Mammary epithelial cell (primary cell): ENCODE measurements at regions not wholly inside any gene's neighbourhood (a gene's known extent, or its start where the extent isn't known, plus 50 kb on each side); places are given as distances from the start of the nearest gene placed in this dataset.

ENCODE experiments used
- EZH2 ChIP-seq: IDR thresholded peaks from 2 replicates; pipeline ENCODE4 v1.6.1; 2012; ENCODE audit warnings: low read length, inconsistent platforms, borderline replicate concordance
- TF ChIP-seq, protein P1 (sequence below), 2 donors: IDR thresholded peaks in 1 of 2; conservative IDR thresholded peaks in 1 of 2; 2 replicates each; pipeline ENCODE4 v1.5.1; 2011 to 2012; ENCODE audit warnings: inconsistent platforms in 2 of 2, low read length in 2 of 2, mild to moderate bottlenecking in 2 of 2, control low read depth in 1 of 2, low read depth in 1 of 2; ENCODE audit not compliant: insufficient read depth in 1 of 2; ENCODE audit errors: extremely low read depth in 1 of 2

DNA sequence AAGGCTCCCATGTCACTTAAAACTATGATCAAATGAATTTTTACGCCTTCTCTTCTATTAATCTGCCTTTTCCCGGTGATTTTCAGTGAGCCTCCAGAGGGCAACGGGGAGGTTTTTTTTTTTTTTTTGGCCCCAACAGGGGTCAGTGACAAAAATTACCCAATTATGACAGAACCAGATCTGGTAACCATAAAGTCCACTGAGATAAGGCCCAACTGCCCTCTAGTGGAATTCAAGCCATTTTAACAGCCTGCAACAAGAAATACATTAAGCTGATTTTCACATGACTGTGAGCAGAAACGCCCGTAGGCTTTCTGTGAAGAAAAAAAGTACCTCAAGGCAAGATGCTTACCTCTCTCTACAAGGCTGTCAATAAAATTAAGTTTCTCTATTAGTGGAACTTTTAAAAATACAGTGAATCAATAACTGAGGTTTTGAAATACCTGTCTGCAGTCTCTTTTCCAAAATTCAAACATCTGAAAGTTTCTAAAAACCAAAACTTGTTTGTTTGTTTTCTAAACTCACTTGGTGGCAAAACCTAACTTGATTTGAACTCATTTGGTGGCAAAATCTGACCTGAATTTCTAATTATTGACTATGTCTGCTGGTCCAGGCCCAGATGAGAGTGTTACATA is 49.7 kb upstream of the FST start:
- TF ChIP-seq, protein P1, sequence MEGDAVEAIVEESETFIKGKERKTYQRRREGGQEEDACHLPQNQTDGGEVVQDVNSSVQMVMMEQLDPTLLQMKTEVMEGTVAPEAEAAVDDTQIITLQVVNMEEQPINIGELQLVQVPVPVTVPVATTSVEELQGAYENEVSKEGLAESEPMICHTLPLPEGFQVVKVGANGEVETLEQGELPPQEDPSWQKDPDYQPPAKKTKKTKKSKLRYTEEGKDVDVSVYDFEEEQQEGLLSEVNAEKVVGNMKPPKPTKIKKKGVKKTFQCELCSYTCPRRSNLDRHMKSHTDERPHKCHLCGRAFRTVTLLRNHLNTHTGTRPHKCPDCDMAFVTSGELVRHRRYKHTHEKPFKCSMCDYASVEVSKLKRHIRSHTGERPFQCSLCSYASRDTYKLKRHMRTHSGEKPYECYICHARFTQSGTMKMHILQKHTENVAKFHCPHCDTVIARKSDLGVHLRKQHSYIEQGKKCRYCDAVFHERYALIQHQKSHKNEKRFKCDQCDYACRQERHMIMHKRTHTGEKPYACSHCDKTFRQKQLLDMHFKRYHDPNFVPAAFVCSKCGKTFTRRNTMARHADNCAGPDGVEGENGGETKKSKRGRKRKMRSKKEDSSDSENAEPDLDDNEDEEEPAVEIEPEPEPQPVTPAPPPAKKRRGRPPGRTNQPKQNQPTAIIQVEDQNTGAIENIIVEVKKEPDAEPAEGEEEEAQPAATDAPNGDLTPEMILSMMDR (conservative IDR thresholded peaks at IDR 0.05 in 1 of 2, IDR thresholded peaks at IDR 0.05 in 1 of 2; ENCODE audit: extremely low read depth in 1 of 2, insufficient read depth in 1 of 2, low read depth in 1 of 2, low read length in 2 of 2) = peak; percentile 53 to 67
- no peak for TF ChIP-seq EZH2
